ENCODE measurements at regions not wholly inside any gene's neighbourhood (a gene's known extent, or its start where the extent isn't known, plus 50 kb on each side); places are given as distances from the start of the nearest gene placed in this dataset.

- no peaks in the 10 kb centered on the region for H3K27me3 ChIP-seq (ENCODE audit: insufficient read depth, low read length, poor library complexity, severe bottlenecking)
- no peaks in the 10 kb centered on the region for H3K36me3 ChIP-seq (ENCODE audit: insufficient read depth, low read length)
- H3F3A ChIP-seq (ENCODE audit: low read depth) = no peaks in the 10 kb centered on the region
- H3K79me2 ChIP-seq (ENCODE audit: insufficient read depth, low read length) = no peaks in the 10 kb centered on the region
- no peaks in the 10 kb centered on the region for H3K9me2 ChIP-seq (replicated peaks; ENCODE audit: low read depth, low read length)
- H2AFZ ChIP-seq (ENCODE audit: low read length) = no peak overlapping the region
- H3K4me2 ChIP-seq (ENCODE audit: low read depth, low read length, poor library complexity, severe bottlenecking) = peak overlapping the region; percentile 9
- H3K4me3 ChIP-seq (ENCODE audit: low read length, poor library complexity, severe bottlenecking) = no peak overlapping the region
- TF ChIP-seq EZH2phosphoT487 (IDR thresholded peaks at IDR 0.05; ENCODE audit: borderline replicate concordance) (no peak), CTCF (conservative IDR thresholded peaks at IDR 0.05; ENCODE audit: low read length) (no peak)
- no peaks in the 10 kb centered on the region for H3K9me3 ChIP-seq (ENCODE audit: insufficient read depth, low read depth, low read length)
- H4K20me1 ChIP-seq (ENCODE audit: insufficient read depth, low read length, poor library complexity, severe bottlenecking) = no peaks in the 10 kb centered on the region
- H3K9ac ChIP-seq (ENCODE audit: low read depth, low read length, poor library complexity, severe bottlenecking) = no peak overlapping the region
- peaks cover 14% of the 10 kb centered on the region for H3K4me1 ChIP-seq (ENCODE audit: insufficient read depth, low read length, poor library complexity, severe bottlenecking)
Observed at GRCh38 chr3:107092121-107092520, 285.1 kb upstream of the CCDC54 start.

GRCh38 chr3:107098864-107099263, 278.4 kb upstream of the CCDC54 start:
- H3K4me2 ChIP-seq (ENCODE audit: low read depth, low read length, poor library complexity, severe bottlenecking) = no peak overlapping the region
- no peaks in the 10 kb centered on the region for H3K9me3 ChIP-seq (ENCODE audit: insufficient read depth, low read depth, low read length)
- no peaks in the 10 kb centered on the region for H3F3A ChIP-seq (ENCODE audit: low read depth)
- no peaks in the 10 kb centered on the region for H3K9me2 ChIP-seq (replicated peaks; ENCODE audit: low read depth, low read length)
- H3K4me1 ChIP-seq (ENCODE audit: insufficient read depth, low read length, poor library complexity, severe bottlenecking) = no peaks in the 10 kb centered on the region
- no peaks in the 10 kb centered on the region for H3K79me2 ChIP-seq (ENCODE audit: insufficient read depth, low read length)
- H3K36me3 ChIP-seq (ENCODE audit: insufficient read depth, low read length) = no peaks in the 10 kb centered on the region
- no peak overlapping the region for H3K9ac ChIP-seq (ENCODE audit: low read depth, low read length, poor library complexity, severe bottlenecking)
- no peak overlapping the region for H3K4me3 ChIP-seq (ENCODE audit: low read length, poor library complexity, severe bottlenecking)
- TF ChIP-seq EZH2phosphoT487 (IDR thresholded peaks at IDR 0.05; ENCODE audit: borderline replicate concordance) = no peak
- no peak for TF ChIP-seq CTCF (conservative IDR thresholded peaks at IDR 0.05; ENCODE audit: low read length)
- H2AFZ ChIP-seq (ENCODE audit: low read length) = no peak overlapping the region; the same call in 1 of the 2 replicates
- H3K27me3 ChIP-seq (ENCODE audit: insufficient read depth, low read length, poor library complexity, severe bottlenecking) = no peaks in the 10 kb centered on the region
- H4K20me1 ChIP-seq (ENCODE audit: insufficient read depth, low read length, poor library complexity, severe bottlenecking) = no peaks in the 10 kb centered on the region

- no peaks in the 10 kb centered on the region for H3K9me3 ChIP-seq (ENCODE audit: insufficient read depth, low read depth, low read length)
- TF ChIP-seq CTCF (conservative IDR thresholded peaks at IDR 0.05; ENCODE audit: low read length) (no peak), EZH2phosphoT487 (IDR thresholded peaks at IDR 0.05; ENCODE audit: borderline replicate concordance) (no peak)
- H3K79me2 ChIP-seq (ENCODE audit: insufficient read depth, low read length) = no peaks in the 10 kb centered on the region
- H3F3A ChIP-seq (ENCODE audit: low read depth) = no peaks in the 10 kb centered on the region
- no peak overlapping the region for H3K4me2 ChIP-seq (ENCODE audit: low read depth, low read length, poor library complexity, severe bottlenecking)
- no peaks in the 10 kb centered on the region for H4K20me1 ChIP-seq (ENCODE audit: insufficient read depth, low read length, poor library complexity, severe bottlenecking)
- H3K36me3 ChIP-seq (ENCODE audit: insufficient read depth, low read length) = no peaks in the 10 kb centered on the region
- H3K9ac ChIP-seq (ENCODE audit: low read depth, low read length, poor library complexity, severe bottlenecking) = no peak overlapping the region
- H3K4me1 ChIP-seq (ENCODE audit: insufficient read depth, low read length, poor library complexity, severe bottlenecking) = no peaks in the 10 kb centered on the region
- H2AFZ ChIP-seq (ENCODE audit: low read length) = no peak overlapping the region
- H3K4me3 ChIP-seq (ENCODE audit: low read length, poor library complexity, severe bottlenecking) = no peak overlapping the region
- H3K27me3 ChIP-seq (ENCODE audit: insufficient read depth, low read length, poor library complexity, severe bottlenecking) = no peaks in the 10 kb centered on the region
- H3K9me2 ChIP-seq (replicated peaks; ENCODE audit: low read depth, low read length) = no peaks in the 10 kb centered on the region
Observed at GRCh38 chr3:107100137-107100536, 277.1 kb upstream of the CCDC54 start.
